HG03159 (cell line): ENCODE measurements at regions not wholly inside any gene's neighbourhood (a gene's known extent, or its start where the extent isn't known, plus 50 kb on each side); places are given as distances from the start of the nearest gene placed in this dataset.

Experiments
- ATAC-seq: cut with Tn5 transposase; IDR thresholded peaks from one replicate; pipeline ENCODE4 v1.9.1; 2021; ENCODE audit warnings: mild to moderate bottlenecking, moderate library complexity; ENCODE audit not compliant: unreplicated experiment

- no peak for ATAC-seq
Measured at GRCh38 chr5:6026766-6027406, 351.5 kb downstream of the MED10 start.

GRCh38 chr5:6019612-6020011 lies 358.7 kb downstream of the MED10 start:
- ATAC-seq = no peak

- ATAC-seq = no peak
Measured at GRCh38 chr5:6013506-6013905, 364.8 kb downstream of the MED10 start.

- no peak for ATAC-seq
Measured at GRCh38 chr5:6011199-6011598, 367.1 kb downstream of the MED10 start.

- no peak for ATAC-seq
Measured at GRCh38 chr5:6006838-6007314, 371.5 kb downstream of the MED10 start.

- ATAC-seq = no peak
Measured at GRCh38 chr5:6003040-6003825, 375.1 kb downstream of the MED10 start.

- no peak for ATAC-seq
Measured at GRCh38 chr5:6000867-6001266, 377.5 kb downstream of the MED10 start.

- no peak for ATAC-seq
Measured at GRCh38 chr5:5995819-5996218, 382.5 kb downstream of the MED10 start.

- no peak for ATAC-seq
Measured at GRCh38 chr5:5986492-5987178, 391.7 kb downstream of the MED10 start.

GRCh38 chr5:5985332-5985731 lies 393.0 kb downstream of the MED10 start:
- ATAC-seq = no peak

- ATAC-seq = no peak
Measured at GRCh38 chr5:5983261-5983980, 394.9 kb downstream of the MED10 start.

GRCh38 chr5:5981562-5981961 lies 396.8 kb downstream of the MED10 start:
- no peak for ATAC-seq

- no peak for ATAC-seq
Measured at GRCh38 chr5:5980538-5980895, 397.8 kb downstream of the MED10 start.

GRCh38 chr5:5979761-5980537 lies 398.4 kb downstream of the MED10 start:
- ATAC-seq = no peak

GRCh38 chr5:5979377-5979760 lies 399.0 kb downstream of the MED10 start:
- no peak for ATAC-seq

GRCh38 chr5:5978501-5979376 lies 399.6 kb downstream of the MED10 start:
- ATAC-seq = no peak

GRCh38 chr5:5971203-5971602 lies 407.1 kb downstream of the MED10 start:
- ATAC-seq = no peak

GRCh38 chr5:5969942-5970483 lies 408.3 kb downstream of the MED10 start:
- ATAC-seq = no peak

- no peak for ATAC-seq
Measured at GRCh38 chr5:5968981-5969380, 409.4 kb downstream of the MED10 start.
